ENCODE measurements at regions not wholly inside any gene's neighbourhood (a gene's known extent, or its start where the extent isn't known, plus 50 kb on each side); places are given as distances from the start of the nearest gene placed in this dataset.
"Not testable (repeated sequence)": the region's sequence is repeated elsewhere in the genome, so short reads cannot be mapped to it uniquely, and the experiment has no call there.

DNA sequence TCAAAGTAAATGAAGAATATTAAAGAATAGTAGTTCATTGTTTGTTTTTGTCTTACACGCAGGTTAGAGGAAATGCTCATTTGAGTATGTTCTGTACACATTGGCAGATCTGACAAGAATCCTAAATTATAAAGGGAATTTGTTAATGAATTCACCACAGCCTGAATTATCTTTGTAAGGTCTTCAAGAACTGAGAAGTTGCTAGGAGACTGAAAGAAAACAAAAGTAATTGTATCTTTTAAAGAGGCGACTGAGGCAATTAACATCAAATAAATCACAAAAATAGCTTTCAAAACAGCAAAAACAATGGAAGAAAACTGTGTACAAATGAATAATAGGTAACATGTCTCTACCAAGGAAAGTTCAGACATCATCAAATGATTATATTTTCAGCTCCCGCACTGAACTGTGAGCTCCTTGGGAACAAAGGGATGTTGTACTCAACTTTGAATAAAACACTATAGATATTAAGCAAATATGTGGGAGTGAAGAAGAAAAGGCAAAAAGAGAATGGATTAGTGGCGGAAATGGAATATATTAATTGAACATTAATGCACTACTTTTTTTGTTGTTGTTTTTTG lies 51.7 kb upstream of the ATIC start:
- no peak for TF ChIP-seq POLR2A (IDR thresholded peaks at IDR 0.05)
- TF ChIP-seq, protein P1, sequence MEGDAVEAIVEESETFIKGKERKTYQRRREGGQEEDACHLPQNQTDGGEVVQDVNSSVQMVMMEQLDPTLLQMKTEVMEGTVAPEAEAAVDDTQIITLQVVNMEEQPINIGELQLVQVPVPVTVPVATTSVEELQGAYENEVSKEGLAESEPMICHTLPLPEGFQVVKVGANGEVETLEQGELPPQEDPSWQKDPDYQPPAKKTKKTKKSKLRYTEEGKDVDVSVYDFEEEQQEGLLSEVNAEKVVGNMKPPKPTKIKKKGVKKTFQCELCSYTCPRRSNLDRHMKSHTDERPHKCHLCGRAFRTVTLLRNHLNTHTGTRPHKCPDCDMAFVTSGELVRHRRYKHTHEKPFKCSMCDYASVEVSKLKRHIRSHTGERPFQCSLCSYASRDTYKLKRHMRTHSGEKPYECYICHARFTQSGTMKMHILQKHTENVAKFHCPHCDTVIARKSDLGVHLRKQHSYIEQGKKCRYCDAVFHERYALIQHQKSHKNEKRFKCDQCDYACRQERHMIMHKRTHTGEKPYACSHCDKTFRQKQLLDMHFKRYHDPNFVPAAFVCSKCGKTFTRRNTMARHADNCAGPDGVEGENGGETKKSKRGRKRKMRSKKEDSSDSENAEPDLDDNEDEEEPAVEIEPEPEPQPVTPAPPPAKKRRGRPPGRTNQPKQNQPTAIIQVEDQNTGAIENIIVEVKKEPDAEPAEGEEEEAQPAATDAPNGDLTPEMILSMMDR (IDR thresholded peaks at IDR 0.05) = no peak
- 44 to 45% methylated on average over 4 of the region's 4 CpGs for WGBS, 2 donors
- no peaks in the 10 kb centered on the region for H3K36me3 ChIP-seq
- no peak overlapping the region for H3K27ac ChIP-seq
- H3K4me3 ChIP-seq = no peak overlapping the region
- H3K27me3 ChIP-seq = no peaks in the 10 kb centered on the region
- intact Hi-C loops (cut with DNase I) = loop anchor here (10.0 kb wide), 1 partner anchor 295 kb away; no protein-coding TSS in a partner anchor
- no peaks in the 10 kb centered on the region for H3K9me3 ChIP-seq
- no peak for DNase-seq
- H3K4me1 ChIP-seq = no peaks in the 10 kb centered on the region

DNA sequence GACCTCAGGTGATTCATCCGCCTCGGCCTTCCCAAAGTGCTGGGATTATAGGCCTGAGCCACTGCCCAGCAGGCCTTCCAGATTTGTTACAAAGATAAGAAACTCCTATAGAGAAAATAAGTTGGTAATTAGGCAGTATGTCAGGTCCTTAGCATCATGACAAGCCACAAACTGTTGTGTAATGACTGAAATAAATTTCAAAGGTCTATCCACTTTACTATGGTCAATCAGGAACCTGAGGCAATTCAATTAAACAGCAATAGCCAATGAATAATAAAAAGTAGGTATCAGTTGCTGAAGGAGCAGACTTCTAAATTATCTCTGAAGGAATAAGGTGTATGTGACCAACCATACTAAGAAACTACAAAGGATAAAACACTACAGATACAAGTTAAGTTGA lies 62.4 kb upstream of the ATIC start:
- Histone ChIP-seq H3K4me3 (no peak overlapping the region), H3K9me3 (no peaks in the 10 kb centered on the region), H3K27me3 (no peaks in the 10 kb centered on the region), H3K36me3 (no peaks in the 10 kb centered on the region), H3K4me1 (no peaks in the 10 kb centered on the region), H3K27ac (no peak overlapping the region)
- WGBS, 2 donors = 67 to 100% methylated on average over 2 of the region's 2 CpGs
- TF ChIP-seq, protein P1 (IDR thresholded peaks at IDR 0.05) = no peak
- TF ChIP-seq POLR2A (IDR thresholded peaks at IDR 0.05) = no peak
- no peak for DNase-seq
- intact Hi-C loops (cut with DNase I) = no loop called here

DNA sequence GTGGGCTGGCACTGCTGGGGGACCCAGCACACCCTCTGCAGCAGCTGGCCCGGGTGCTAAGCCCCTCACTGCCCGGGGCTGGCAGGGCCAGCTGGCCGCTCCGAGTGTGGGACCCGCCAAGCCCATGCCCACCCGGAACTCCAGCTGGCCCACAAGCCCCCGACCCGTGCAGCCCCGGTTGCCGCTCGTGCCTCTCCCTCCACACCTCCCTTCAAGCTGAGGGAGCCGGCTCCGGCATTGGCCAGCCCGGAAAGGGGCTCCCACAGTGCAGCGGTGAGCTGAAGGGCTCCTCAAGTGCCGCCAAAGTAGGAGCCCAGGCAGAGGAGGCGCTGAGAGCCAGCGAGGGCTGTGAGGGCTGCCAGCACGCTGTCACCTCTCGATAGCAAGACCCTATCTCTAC lies 65.9 kb upstream of the ATIC start:
- H3K4me3 ChIP-seq; H3K4me1 ChIP-seq; H3K27ac ChIP-seq; intact Hi-C loops (cut with DNase I); DNase-seq; H3K9me3 ChIP-seq; H3K36me3 ChIP-seq; H3K27me3 ChIP-seq: not testable (repeated sequence)
- 83% methylated on average over 1 of the region's 20 CpGs; no CpG with 5 or more reads in 1 of the 2 donors for WGBS, 2 donors

DNA sequence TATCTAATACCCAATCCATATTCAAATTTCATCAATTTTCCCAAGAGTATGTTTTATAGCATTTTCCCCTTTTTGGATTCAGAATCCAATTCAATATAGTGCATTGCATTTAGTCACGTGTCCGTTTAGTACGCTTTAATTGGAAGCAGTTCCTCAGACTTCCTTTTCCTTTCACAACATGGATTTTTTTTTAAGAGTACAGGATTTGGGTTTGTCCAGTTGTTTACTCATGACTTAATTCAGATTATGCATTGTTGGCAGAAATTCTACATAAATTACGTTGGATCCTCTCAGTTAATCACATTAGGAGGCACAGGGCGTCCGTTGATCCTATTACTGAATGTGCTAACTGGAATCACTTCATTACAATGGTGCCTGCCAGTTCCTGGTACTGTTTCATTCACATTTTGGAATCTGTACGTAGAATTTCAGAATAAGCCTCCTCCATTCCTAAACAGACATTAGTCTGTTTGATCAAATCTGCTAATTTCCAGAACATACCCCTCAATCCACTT lies 70.0 kb upstream of the ATIC start:
- Histone ChIP-seq H3K27ac (no peak overlapping the region), H3K4me1 (no peaks in the 10 kb centered on the region), H3K9me3 (no peaks in the 10 kb centered on the region), H3K4me3 (no peak overlapping the region), H3K36me3 (no peaks in the 10 kb centered on the region), H3K27me3 (peaks cover 0 to 8% (median 0%) of the 10 kb centered on the region in 4 donors)
- TF ChIP-seq POLR2A (IDR thresholded peaks at IDR 0.05) = no peak
- TF ChIP-seq, protein P1 (IDR thresholded peaks at IDR 0.05) = no peak
- 29% methylated on average over 7 of the region's 7 CpGs for WGBS, 2 donors
- no peak for DNase-seq
- intact Hi-C loops (cut with DNase I) = no loop called here

DNA sequence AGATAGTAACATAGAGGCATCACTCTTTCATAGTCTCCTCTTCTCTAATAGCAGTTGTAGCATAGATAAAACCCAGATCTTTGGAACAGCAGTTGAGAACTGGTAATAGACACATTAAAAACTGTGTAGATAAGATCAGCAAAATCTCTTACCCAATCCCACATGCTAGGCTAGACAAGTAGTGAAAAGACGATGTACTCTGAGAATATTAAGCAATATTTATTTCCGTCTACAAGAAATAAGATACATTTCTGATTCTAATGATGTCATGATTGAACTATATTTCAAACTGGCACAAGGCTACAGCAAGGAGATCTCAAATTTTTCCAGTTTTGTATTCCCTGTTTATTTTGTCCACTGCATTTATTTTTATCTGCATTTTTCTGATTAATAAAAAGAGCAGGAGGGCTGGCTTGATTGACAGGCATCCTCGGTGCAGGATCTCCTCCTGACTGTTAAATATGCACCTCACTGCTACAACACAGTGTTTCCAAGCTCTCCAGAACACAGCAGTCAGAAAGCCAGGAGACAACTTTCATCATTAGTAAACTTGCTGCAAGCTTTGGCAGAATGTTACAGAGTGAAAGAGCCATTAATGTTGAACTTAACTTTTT lies 73.3 kb upstream of the ATIC start:
- no peak for DNase-seq
- 14 to 41% methylated on average over 3 of the region's 3 CpGs for WGBS, 2 donors
- no peaks in the 10 kb centered on the region for H3K36me3 ChIP-seq

More for the DNA sequence above, 73.3 kb upstream of the ATIC start:
- TF ChIP-seq, protein P1 (IDR thresholded peaks at IDR 0.05) = no peak
- no peak for TF ChIP-seq POLR2A (IDR thresholded peaks at IDR 0.05)
- H3K27ac ChIP-seq = no peak overlapping the region
- intact Hi-C loops (cut with DNase I) = no loop called here
- peaks cover 0 to 5% (median 0%) of the 10 kb centered on the region in 4 donors for H3K27me3 ChIP-seq
- H3K9me3 ChIP-seq = no peaks in the 10 kb centered on the region
- H3K4me3 ChIP-seq = no peak overlapping the region
- no peaks in the 10 kb centered on the region for H3K4me1 ChIP-seq

Measured in esophagus squamous epithelium (tissue), 5 donors.